ENCODE measurements at regions not wholly inside any gene's neighbourhood (a gene's known extent, or its start where the extent isn't known, plus 50 kb on each side); places are given as distances from the start of the nearest gene placed in this dataset.

GRCh38 chr10:84668186-84668763, 339.9 kb downstream of the CCSER2 start:
- H3K9me3 ChIP-seq (ENCODE audit: control insufficient read depth, insufficient read depth, low read depth, low read length): no peaks in the 10 kb centered on the region
- H3K79me2 ChIP-seq (ENCODE audit: control insufficient read depth, insufficient read depth, low read length): no peaks in the 10 kb centered on the region
- no peak overlapping the region for H3K27ac ChIP-seq (ENCODE audit: insufficient read depth, low read length)
- no peaks in the 10 kb centered on the region for H3K36me3 ChIP-seq (ENCODE audit: control insufficient read depth, insufficient read depth, low read length)
- DNase-seq (ENCODE audit: low read depth in 2 of 2): no peak
- H3K27me3 ChIP-seq (ENCODE audit: control insufficient read depth, insufficient read depth, low read length): no peaks in the 10 kb centered on the region
- H4K20me1 ChIP-seq (ENCODE audit: control insufficient read depth, extremely low read depth, insufficient read depth, low read length): no peaks in the 10 kb centered on the region
- no peak for TF ChIP-seq CTCF (conservative IDR thresholded peaks at IDR 0.05 in 1 of 2, IDR thresholded peaks at IDR 0.05 in 1 of 2; ENCODE audit: low read depth in 1 of 2, low read length in 2 of 2)
- no peak for TF ChIP-seq EZH2 (IDR thresholded peaks at IDR 0.05; ENCODE audit: low read length, missing control alignments)
- H3K4me1 ChIP-seq (ENCODE audit: control insufficient read depth, extremely low read depth, insufficient read depth, low read length): no peaks in the 10 kb centered on the region
- no peak overlapping the region for H2AFZ ChIP-seq (ENCODE audit: low read length)
- no peak overlapping the region for H3K9ac ChIP-seq (ENCODE audit: insufficient read depth, low read length)
- no peak overlapping the region for H3K4me3 ChIP-seq (replicated peaks in 1 of 4; ENCODE audit: control extremely low read depth in 1 of 4, insufficient read depth in 1 of 4, low read depth in 3 of 4, low read length in 4 of 4)
- H3K4me2 ChIP-seq (ENCODE audit: extremely low read depth, insufficient read depth, low read length): no peak overlapping the region

- Histone ChIP-seq H3K9ac (ENCODE audit: insufficient read depth, low read length) (no peak overlapping the region), H3K79me2 (ENCODE audit: control insufficient read depth, insufficient read depth, low read length) (no peaks in the 10 kb centered on the region), H3K4me3 (replicated peaks in 1 of 4; ENCODE audit: control extremely low read depth in 1 of 4, insufficient read depth in 1 of 4, low read depth in 3 of 4, low read length in 4 of 4) (no peak overlapping the region), H3K27ac (ENCODE audit: insufficient read depth, low read length) (no peak overlapping the region), H3K9me3 (ENCODE audit: control insufficient read depth, insufficient read depth, low read depth, low read length) (no peaks in the 10 kb centered on the region), H3K4me1 (ENCODE audit: control insufficient read depth, extremely low read depth, insufficient read depth, low read length) (no peaks in the 10 kb centered on the region), H3K36me3 (ENCODE audit: control insufficient read depth, insufficient read depth, low read length) (no peaks in the 10 kb centered on the region), H3K4me2 (ENCODE audit: extremely low read depth, insufficient read depth, low read length) (no peak overlapping the region), H4K20me1 (ENCODE audit: control insufficient read depth, extremely low read depth, insufficient read depth, low read length) (no peaks in the 10 kb centered on the region), H3K27me3 (ENCODE audit: control insufficient read depth, insufficient read depth, low read length) (no peaks in the 10 kb centered on the region), H2AFZ (ENCODE audit: low read length) (no peak overlapping the region)
- DNase-seq (ENCODE audit: low read depth in 2 of 2): no peak
- TF ChIP-seq CTCF (conservative IDR thresholded peaks at IDR 0.05 in 1 of 2, IDR thresholded peaks at IDR 0.05 in 1 of 2; ENCODE audit: low read depth in 1 of 2, low read length in 2 of 2): no peak
- TF ChIP-seq EZH2 (IDR thresholded peaks at IDR 0.05; ENCODE audit: low read length, missing control alignments): no peak
Measured at GRCh38 chr10:84675060-84675459, 346.7 kb downstream of the CCSER2 start.

- TF ChIP-seq CTCF (conservative IDR thresholded peaks at IDR 0.05 in 1 of 2, IDR thresholded peaks at IDR 0.05 in 1 of 2; ENCODE audit: low read depth in 1 of 2, low read length in 2 of 2) (no peak), EZH2 (IDR thresholded peaks at IDR 0.05; ENCODE audit: low read length, missing control alignments) (no peak)
- no peaks in the 10 kb centered on the region for H3K27me3 ChIP-seq (ENCODE audit: control insufficient read depth, insufficient read depth, low read length)
- no peak overlapping the region for H3K9ac ChIP-seq (ENCODE audit: insufficient read depth, low read length)
- no peak for DNase-seq (ENCODE audit: low read depth in 2 of 2)
- no peak overlapping the region for H3K4me2 ChIP-seq (ENCODE audit: extremely low read depth, insufficient read depth, low read length)
- H2AFZ ChIP-seq (ENCODE audit: low read length): no peak overlapping the region
- no peak overlapping the region for H3K4me3 ChIP-seq (replicated peaks in 1 of 4; ENCODE audit: control extremely low read depth in 1 of 4, insufficient read depth in 1 of 4, low read depth in 3 of 4, low read length in 4 of 4)
- no peaks in the 10 kb centered on the region for H3K36me3 ChIP-seq (ENCODE audit: control insufficient read depth, insufficient read depth, low read length)
- no peaks in the 10 kb centered on the region for H3K79me2 ChIP-seq (ENCODE audit: control insufficient read depth, insufficient read depth, low read length)
- H3K9me3 ChIP-seq (ENCODE audit: control insufficient read depth, insufficient read depth, low read depth, low read length): no peaks in the 10 kb centered on the region
- no peaks in the 10 kb centered on the region for H4K20me1 ChIP-seq (ENCODE audit: control insufficient read depth, extremely low read depth, insufficient read depth, low read length)
- H3K27ac ChIP-seq (ENCODE audit: insufficient read depth, low read length): no peak overlapping the region
- no peaks in the 10 kb centered on the region for H3K4me1 ChIP-seq (ENCODE audit: control insufficient read depth, extremely low read depth, insufficient read depth, low read length)
Measured at GRCh38 chr10:84676536-84676935, 348.1 kb downstream of the CCSER2 start.

Data from fibroblast of lung (primary cell).